Head of caudate nucleus (tissue), 42 donors: ENCODE measurements at regions not wholly inside any gene's neighbourhood (a gene's known extent, or its start where the extent isn't known, plus 50 kb on each side); places are given as distances from the start of the nearest gene placed in this dataset.
A peak's percentile ranks its signal among the peaks of the same experiment; 100 is the strongest.

Source experiments
- DNase-seq, 42 donors: peaks; one replicate each; pipeline versions ENCODE4 v3.0.0 to v3.0.0-alpha.2; 2020 to 2021; ENCODE audit warnings: mixed read lengths in 7 of 42
- intact Hi-C: fragments of 100-400 bp; cut with DNase I; formaldehyde crosslinking; loops from one replicate; pipeline ENCODE4 v1.15.0; 2022

DNA sequence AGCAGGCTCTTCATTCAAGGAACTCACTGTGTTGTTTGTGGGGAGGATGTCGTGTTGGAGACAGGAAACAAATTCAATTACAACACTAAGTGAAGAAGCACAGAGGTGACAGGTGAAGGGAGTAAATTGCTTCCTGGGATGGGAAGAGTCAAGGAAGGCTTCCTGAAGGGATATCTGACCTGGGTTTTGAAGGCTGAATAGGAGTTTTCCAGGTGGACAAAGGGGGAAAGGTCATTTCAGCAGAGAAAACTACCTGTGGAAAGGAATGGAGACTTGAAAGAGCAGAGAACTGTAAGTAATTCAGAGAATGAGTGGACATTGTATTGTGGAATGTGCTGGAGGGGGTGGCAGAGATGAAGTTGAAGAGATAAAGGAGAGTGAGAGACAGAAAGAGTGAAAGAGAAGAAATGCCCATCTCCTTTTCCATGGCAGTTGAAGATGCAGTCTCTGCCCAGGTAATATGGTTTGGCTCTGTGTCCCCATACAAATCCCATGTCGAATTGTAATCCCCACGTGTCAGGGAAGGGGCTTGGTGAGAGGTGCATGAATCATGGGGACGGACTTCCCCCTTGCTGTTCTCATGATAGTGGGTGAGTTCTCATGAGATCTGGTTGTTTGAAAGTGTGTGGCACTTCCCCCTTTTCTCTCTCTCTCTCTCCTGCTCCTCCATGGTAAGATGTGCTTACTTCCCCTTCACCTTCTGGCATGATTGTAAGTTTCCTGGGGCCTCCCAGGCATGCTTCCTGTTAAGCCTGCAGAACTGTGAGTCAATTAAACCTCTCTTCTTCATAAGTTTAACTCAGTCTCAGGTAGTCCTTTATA, 205.7 kb upstream of the BCOR start:
- intact Hi-C loops: no loop called here
- DNase-seq: no peak

DNA sequence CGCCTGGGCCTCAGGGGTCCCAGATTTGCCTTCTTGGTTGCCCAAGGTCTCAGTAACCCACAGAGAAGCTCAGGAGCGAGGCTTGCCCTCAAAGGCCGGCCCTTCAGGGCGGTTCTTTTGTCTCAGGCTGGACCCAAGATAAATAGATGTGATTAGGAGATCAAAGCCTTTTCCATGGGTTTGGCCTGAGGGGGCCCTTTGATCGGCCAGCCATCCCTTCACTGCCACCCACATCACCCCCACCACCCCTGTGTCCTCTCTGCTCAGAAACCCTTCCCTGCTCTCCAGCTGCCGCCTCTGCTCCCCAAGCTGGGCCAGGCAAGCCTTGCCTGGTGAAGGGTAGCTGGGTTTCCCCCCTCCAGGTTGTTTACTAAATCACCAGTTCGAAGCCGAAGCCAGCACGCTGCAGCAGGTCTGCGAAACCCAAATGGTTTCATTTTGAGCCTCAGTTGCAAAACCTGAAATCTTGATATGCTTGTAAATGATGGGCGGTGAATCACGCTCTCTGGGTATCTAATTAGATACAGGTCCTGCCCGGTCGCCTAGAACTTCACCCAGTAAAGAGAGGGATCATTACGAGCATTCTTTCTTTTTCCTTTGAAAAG, 202.6 kb upstream of the BCOR start:
- DNase-seq: no peak
- intact Hi-C loops: no loop called here

DNA sequence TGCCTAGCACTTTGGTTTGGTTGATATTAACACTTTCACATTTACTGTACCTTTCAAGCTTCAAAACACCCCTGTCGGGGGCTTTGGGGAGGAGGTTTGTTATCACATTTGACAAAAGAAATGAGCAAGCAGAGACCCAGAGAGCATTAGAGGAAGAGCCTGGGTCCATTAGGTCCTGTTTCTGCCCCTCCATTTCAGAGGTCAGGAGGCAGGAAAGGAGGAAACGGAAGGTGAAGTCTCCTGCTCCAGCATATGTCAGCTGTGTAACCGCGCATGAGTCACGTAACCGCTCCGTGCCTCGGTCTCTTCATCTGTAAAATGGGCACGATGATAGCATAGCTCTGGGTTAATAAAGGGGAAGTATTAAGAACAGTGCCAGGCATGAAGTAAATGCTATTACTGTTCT, 201.9 kb upstream of the BCOR start:
- DNase-seq: no peak
- intact Hi-C loops: no loop called here

DNA sequence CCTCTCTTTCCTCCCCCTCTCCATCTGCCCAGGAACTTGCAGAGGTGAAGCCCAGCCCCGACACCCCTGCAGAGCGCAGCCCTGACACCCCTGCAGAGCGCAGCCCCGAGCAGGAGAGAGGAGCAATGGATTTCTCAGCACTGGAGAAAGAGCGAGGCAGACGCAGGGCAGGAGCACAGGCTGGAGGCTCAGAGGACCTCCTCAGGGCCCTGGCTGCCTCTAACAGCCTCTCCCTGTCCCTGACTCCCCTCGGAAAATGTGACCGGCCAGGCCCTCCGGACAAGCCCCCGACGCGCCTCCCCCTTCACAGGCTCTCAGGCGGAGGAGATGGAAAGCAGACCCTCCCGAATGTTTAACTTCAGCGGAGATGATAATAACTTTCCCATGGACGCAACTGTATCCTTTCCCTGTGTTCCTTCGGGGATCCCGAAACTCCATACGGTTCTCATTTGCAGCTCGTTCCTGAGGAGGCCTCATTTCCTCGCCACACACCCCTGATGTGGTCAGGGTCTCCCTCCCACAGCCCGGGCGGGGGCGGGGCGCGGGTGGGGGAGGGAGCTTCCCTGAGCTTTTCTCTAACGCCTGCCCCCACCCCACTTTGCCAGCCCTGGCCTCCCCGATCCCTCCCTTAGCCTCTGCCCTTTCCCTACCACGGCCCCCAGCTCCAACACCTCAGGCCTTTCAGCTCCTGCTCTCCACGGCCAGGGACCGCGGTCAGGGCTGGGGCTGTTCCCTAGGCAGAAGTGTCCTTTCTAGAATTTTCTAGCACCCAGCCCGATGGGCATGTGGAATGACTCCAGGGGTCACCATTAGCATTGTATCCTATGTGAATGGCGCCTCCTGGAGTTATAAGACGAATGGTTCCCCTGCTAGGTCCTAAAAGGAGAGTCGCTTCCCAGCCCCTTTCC, 201.1 kb upstream of the BCOR start:
- intact Hi-C loops: no loop called here
- DNase-seq: no peak

DNA sequence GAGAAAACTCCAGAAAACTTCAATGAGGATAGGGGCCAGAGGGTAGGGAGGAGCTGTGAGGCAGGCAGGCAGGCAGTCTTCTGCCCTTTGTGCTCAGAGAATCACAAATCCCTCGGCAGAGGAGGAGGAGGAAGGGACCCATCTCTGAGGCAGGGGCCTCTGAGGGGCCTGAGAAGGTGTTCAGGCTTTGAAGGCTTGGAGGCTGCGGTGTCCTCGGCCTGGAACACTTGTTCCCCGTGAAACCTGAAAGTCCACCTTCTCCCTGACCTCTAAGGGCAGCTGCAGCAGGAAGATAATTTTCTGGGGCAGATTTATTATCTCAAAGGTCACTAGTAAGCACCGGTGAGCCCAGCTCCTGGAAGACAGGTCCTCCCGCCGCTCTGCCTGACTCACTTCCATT, 200.3 kb upstream of the BCOR start:
- DNase-seq: no peak
- intact Hi-C loops: no loop called here

DNA sequence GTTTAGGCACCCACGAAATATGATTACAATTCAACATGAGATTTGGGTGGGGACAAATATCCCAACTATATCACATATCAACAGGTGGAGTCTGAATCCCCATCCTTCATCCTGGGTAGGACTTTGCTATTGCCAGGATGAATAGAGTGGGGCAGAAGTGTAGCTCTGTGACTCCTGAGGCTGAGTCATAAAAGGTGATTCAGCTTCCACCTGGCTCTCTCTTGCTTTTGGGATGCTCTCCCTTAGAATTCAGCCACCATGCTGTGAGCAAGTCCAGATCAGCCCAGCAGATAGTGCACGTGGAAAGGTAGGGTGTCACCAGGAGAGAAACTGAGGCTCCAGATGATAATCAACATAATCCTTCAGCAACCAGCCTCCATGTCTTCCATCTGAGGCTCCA, 193.8 kb upstream of the BCOR start:
- intact Hi-C loops: no loop called here
- no peak for DNase-seq

DNA sequence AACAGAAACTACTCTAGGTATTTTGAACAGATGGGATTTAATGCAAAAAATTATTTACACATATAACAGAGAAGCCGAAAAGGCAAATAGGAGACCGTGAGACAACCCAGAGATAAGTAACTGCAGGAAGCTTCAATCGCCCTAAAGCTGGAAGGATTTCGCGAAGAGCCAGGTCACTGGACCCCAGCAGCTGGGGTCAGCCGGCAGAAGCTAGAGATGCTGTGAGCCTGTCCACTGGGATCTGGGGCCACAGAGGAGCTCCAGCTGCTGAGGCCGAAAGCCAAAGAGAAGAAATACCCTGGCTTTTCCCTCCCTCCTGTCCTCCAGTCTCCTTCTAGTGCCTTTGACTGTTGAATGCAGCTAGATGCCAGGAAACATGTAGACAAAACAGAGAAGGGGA, 192.8 kb upstream of the BCOR start:
- intact Hi-C loops: no loop called here

DNA sequence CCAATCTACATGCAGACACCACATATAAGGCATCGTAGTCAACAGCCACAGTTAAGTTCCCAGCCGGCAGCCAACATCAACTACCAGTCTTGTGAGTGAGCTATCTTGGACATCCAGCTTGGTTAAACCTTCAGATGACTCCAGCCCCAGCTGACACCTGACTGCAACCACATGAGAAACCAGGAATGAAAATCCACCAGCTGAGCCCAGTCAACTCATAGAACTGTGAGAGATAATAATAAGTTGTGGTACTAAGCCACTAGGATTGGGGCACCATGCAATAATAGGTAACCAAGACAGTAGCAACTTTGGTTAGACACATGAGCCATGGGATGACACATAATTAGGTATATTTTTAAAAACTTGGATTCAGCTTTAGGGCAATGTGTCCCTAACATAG, 188.1 kb upstream of the BCOR start:
- intact Hi-C loops: no loop called here

More for the DNA sequence above, 192.8 kb upstream of the BCOR start:
- DNase-seq: no peak

DNA sequence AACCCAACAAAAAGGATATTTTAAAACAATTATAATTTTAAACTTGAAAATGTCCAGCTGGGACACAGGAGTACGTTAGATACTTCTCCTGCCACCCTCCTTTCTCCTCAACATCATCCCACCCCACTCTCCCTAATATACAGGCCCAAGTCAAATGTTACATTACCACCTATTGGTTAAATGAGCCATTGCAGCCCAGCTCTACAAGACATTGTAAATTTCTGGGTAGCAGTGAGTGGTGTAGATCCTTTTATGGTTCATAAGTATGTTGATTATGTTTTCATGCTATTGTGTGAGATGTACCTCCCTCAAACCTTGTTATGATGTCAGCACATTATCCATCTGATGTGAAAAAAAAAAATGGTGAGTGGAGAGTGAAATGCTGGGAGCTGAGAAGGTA, 187.1 kb upstream of the BCOR start:
- intact Hi-C loops: no loop called here
- no peak for DNase-seq

More for the DNA sequence above, 188.1 kb upstream of the BCOR start:
- DNase-seq: no peak

DNA sequence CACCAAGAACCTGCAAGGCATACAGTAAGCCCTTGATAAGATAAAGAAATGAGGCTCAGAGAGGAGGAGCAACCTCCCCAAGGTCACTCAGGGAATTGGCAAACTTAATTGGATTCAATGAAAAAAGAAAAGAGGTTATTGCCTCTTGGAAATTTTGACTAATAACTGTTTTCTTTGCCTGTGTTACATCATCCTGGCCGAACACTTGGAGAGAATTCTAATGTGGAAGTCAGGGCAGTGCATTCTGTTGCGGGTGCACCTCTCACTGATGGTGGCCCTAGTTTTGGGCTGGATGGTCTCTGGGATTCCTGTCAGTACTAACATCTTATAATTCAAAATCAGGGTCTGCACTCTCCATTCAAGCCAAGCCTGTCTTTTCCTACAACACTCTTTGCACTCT, 186.2 kb upstream of the BCOR start:
- no peak for DNase-seq
- intact Hi-C loops: no loop called here

DNA sequence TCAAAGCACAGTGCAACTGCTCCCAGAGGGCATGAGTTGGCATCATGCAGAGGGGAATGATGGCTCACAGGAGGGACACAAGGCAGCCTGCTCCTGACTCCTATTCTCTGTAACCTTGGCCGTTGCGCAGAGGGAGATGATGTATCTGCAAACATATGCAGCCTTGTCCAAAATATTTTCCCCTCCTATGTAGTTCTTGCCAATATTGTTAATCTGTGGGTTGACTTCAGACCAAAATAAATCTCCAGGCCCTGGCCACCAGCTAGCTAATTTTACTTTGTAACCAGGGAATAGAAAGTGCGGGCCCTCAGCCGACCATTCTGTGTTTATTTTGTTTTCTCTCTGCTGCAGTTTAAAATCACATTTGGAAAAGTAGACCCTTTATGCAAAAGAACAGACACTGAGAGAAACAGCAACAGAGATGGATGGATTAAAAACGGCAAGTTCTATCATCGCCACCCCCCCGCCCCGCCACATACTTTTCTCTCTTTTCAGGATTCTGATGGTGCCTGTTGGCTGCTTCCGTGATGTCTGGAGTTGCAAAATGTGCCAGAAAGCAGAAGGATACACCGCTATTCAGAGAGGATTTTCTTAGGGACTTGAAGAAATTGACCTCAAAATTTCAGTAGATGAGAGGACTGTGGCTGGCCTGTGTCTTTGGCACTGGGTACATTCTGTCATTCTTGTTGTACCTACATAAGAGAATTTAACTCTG, 185.3 kb upstream of the BCOR start:
- intact Hi-C loops: no loop called here
- no peak for DNase-seq

DNA sequence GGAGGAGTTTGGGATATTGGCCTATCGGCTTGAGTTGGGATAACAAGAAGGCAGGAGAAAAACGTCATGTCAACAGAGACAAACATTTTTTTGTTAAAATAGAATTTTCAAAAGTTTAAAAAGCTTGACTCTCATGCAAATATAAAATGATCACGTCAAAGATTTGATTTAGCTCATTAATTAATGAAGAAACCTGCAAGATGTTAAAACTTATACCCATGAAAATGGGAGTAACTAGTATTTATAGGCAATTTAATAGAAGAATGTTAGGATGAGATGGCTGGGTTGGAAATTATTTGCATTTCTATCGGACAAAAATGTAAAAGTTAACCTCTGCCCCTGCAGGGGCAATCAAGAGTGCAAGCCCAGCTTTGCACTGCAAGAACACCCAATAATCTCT, 184.6 kb upstream of the BCOR start:
- DNase-seq: no peak
- intact Hi-C loops: no loop called here

DNA sequence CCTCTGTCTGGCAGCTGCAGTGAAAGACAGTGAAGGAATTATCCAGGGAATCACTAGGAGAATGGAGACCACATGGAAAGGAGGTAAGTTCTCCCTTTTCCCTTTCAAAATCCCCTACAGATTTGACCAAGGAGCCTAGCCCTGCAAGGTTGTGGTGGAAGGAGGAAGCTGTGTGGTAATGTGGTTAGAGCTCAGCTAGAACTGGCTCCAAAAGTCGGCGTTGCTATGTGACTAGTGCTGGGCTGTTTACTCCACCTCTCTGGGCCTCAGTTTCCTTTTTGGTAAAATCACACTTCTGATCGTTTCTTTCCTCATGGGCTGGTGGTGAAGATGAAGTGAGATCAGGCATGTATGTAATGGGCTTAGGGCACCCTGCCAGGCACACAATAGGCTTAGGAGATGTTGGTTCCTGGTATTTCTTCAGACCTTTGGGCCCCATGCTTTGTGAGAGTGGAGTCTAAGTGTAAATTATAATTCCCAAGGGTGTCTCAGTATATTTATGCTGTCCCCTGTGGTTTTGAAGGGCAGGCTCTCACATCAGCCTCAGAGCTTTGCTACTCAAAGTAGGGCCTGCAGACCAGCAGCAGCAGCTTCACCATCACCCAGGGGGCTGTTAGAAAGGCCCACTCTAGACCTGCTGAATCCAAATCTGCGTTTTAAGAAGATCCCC, 183.7 kb upstream of the BCOR start:
- DNase-seq: no peak
- intact Hi-C loops: no loop called here

DNA sequence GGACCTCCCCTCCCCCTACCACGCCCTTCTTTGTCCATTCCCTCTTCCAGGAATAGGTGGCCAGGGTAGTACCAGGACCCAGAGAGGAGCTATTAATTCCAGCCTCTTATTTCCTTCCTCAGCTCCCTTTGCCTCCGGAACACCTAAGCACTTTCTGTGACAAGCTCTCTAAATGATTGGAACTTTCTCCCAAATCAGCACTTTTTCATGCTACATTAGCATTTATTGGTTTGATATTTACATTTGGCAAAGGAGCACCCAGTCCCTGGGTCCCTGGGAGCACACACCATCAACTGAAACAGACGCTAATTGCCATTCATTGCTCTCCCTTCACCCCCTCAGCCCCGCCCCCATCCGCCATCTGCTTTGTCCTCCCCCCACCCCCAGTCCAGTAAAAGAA, 182.0 kb upstream of the BCOR start:
- no peak for DNase-seq
- intact Hi-C loops: no loop called here

DNA sequence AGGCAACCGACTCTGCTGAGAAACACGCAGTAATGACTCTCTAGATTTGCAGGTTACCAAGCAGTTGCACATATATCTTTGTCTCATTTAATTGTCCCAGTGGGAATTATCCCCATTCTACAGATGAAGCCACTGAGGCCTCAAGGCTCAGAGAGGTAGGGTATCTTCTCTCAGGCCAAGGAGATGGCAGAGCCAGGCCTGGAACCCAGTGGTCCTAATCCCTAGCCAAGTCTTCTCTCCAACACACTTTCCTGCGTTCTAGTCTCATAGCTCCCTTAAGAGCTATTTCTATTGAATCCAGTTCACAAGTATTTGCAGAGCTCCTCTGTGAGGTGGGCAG, 181.3 kb upstream of the BCOR start:
- intact Hi-C loops: no loop called here

DNA sequence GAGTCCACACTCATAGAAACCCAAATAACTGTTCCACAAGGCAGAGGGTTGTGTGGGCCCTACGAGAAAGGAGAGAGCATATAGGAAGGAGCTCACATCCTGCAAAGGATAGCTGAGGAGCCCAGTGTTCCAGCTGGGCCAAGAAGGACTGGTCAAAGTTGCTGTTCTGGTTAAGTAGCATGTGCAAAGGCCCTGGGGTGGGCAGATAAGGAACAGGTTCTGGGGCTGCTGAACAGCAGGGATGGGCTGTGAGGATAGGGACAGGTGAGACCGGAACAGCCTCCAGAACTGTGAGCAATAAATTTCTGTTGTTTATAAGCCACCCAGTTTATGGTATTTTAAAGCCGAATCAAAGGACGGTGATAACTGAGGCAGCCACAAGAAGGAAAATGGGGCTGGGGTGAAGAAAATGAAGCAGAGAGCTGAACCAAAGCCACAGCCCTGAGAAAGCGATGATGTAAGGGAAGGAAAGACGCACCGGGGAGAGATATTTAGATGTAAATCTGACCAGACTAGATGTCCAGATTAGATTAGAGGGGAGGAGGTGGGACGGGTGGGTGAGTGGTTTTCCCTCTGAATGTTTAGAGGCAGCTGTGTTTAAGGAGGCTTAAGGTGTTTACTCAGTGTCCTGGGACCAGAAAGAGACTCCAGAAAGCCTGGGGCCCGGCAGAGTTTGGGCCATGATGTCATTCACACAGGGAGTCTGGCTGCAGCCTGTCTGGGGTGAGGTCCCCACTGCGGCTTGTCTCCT, 180.8 kb upstream of the BCOR start:
- intact Hi-C loops: no loop called here

More for the DNA sequence above, 181.3 kb upstream of the BCOR start:
- no peak for DNase-seq

DNA sequence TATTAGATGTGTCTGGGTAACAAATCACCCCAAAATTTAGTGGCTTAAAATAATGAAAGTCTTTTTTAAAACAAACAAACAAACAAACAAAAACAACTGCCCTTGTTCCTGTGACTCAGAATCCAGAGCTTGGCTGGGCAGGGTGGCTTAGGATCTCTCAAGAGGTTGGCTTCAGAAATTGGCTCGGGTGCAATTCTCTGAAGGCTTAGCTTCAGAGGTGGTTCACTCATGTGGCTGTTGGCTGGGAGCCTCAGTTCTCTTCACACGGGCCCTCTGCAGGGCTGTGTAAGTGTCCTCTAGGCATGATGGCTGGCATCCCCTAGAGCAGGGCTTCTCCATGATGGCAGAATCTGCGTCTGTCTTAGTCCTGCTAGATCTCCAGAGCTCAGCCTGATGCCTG, 179.9 kb upstream of the BCOR start:
- intact Hi-C loops: no loop called here
- DNase-seq: no peak

More for the DNA sequence above, 180.8 kb upstream of the BCOR start:
- DNase-seq: no peak

DNA sequence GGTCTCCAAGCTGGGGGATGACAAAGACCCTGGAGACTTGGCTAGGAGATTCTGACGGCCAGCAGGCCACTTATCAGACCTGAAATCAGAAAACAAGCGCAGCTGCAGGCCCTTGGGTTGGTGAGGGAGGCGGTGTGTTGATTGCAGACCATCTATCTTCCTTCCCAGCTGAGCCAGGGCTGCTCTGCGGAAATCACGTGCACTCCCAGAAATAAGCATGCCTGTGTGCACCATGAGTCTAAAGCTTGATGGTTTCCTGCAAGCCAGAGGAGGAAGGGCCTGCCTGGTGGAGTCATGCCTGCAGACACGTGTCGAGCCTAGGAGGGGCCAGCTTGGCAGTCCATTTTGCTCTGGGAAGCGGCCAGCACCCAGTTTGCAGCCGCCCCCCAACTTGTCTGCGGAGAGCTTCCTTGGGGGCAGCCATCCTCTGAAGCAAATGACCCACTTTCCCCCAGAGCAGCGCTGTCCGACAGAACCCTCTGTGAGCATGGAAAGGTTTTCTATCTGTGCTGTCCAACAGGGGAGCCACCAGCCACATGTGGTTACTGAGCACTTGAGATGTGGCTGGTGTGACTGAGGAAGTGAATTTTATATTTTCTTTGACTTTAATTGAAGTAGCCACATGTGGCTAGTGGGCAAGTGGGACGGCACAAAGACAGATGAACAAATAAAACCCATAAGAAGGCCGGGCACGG, 175.7 kb upstream of the BCOR start:
- peak in 37 of 42 donors; percentile 5 to 58 (median 26) for DNase-seq
- intact Hi-C loops: no loop called here
